DND-41 (cell line): ENCODE measurements at regions not wholly inside any gene's neighbourhood (a gene's known extent, or its start where the extent isn't known, plus 50 kb on each side); places are given as distances from the start of the nearest gene placed in this dataset.
"Not testable (repeated sequence)": the region's sequence is repeated elsewhere in the genome, so short reads cannot be mapped to it uniquely, and the experiment has no call there.

Source experiments
- ATAC-seq: fragments of 200-7000 bp; cut with Tn5 transposase; 3 replicates; pipeline ENCODE4 v1.9.1; 2021; ENCODE audit warnings: low read depth; ENCODE audit not compliant: insufficient read depth
- DNase-seq: peaks from one replicate; pipeline ENCODE4 v3.0.0-alpha.2; 2020
- H2AFZ ChIP-seq: 2 replicates; pipeline ENCODE4 v1.6.0; 2012; ENCODE audit warnings: low read depth, low read length
- H3K27ac ChIP-seq: 2 replicates; pipeline ENCODE4 v1.5.1; 2012; ENCODE audit warnings: low read length, inconsistent platforms
- H3K27me3 ChIP-seq: fragments of 200-600 bp; sonication (generic); 2 replicates; pipeline ENCODE4 v1.6.0; 2012; ENCODE audit warnings: low read length, mild to moderate bottlenecking, inconsistent platforms; ENCODE audit not compliant: insufficient read depth, poor library complexity
- H3K36me3 ChIP-seq: 2 replicates; pipeline ENCODE4 v1.5.1; 2012; ENCODE audit warnings: low read length, inconsistent platforms; ENCODE audit not compliant: insufficient read depth
- H3K4me1 ChIP-seq: 2 replicates; pipeline ENCODE4 v1.5.1; 2012; ENCODE audit warnings: mild to moderate bottlenecking, low read length; ENCODE audit not compliant: insufficient read depth
- H3K4me2 ChIP-seq: 2 replicates; pipeline ENCODE4 v1.6.0; 2012; ENCODE audit warnings: mild to moderate bottlenecking, moderate library complexity, low read length, inconsistent platforms; ENCODE audit not compliant: insufficient read depth
- H3K4me3 ChIP-seq, 2 experiments: fragments of 200-600 bp in 1 of 2; shearing (Covaris generic) in 1 of 2; 2 replicates each; pipeline ENCODE4 v1.5.1; 2012 to 2016; ENCODE audit warnings: inconsistent platforms in 2 of 2, low read length in 2 of 2, mild to moderate bottlenecking in 2 of 2, low read depth in 1 of 2, moderate library complexity in 1 of 2
- H3K79me2 ChIP-seq: 2 replicates; pipeline ENCODE4 v1.6.0; 2012; ENCODE audit warnings: low read length, inconsistent platforms; ENCODE audit not compliant: insufficient read depth
- H3K9ac ChIP-seq: 2 replicates; pipeline ENCODE4 v1.6.0; 2012; ENCODE audit warnings: low read depth, mild to moderate bottlenecking, inconsistent platforms, low read length, moderate library complexity
- H3K9me3 ChIP-seq: 2 replicates; pipeline ENCODE4 v1.5.1; 2012; ENCODE audit warnings: low read length, moderate library complexity, mild to moderate bottlenecking, inconsistent platforms; ENCODE audit not compliant: insufficient read depth, severe bottlenecking
- H4K20me1 ChIP-seq: 2 replicates; pipeline ENCODE4 v1.6.0; 2012; ENCODE audit warnings: low read length; ENCODE audit not compliant: insufficient read depth
- EZH2 ChIP-seq: IDR thresholded peaks from 3 replicates; pipeline ENCODE4 v1.6.1; 2012; ENCODE audit warnings: borderline replicate concordance, low read depth, mild to moderate bottlenecking, moderate library complexity, low read length, inconsistent platforms; ENCODE audit not compliant: severe bottlenecking
- TF ChIP-seq, protein P1 (sequence below): IDR thresholded peaks from 2 replicates; pipeline ENCODE4 v1.5.1; 2012; ENCODE audit warnings: borderline replicate concordance, low read length, moderate library complexity, mild to moderate bottlenecking; ENCODE audit not compliant: poor library complexity, severe bottlenecking; ENCODE audit errors: extremely low read depth

- DNase-seq (no peak), ATAC-seq (no peak)
- no peaks in the 10 kb centered on the region for H3K9me3 ChIP-seq
- no peaks in the 10 kb centered on the region for H3K36me3 ChIP-seq
- H3K9ac ChIP-seq, result no peak overlapping the region
- no peak overlapping the region for H3K4me2 ChIP-seq
- H4K20me1 ChIP-seq, result no peaks in the 10 kb centered on the region
- no peak overlapping the region for H2AFZ ChIP-seq
- H3K27ac ChIP-seq, result no peak overlapping the region
- H3K27me3 ChIP-seq, result no peaks in the 10 kb centered on the region
- H3K79me2 ChIP-seq, result no peaks in the 10 kb centered on the region
- H3K4me1 ChIP-seq, result no peaks in the 10 kb centered on the region
- TF ChIP-seq, protein P1, sequence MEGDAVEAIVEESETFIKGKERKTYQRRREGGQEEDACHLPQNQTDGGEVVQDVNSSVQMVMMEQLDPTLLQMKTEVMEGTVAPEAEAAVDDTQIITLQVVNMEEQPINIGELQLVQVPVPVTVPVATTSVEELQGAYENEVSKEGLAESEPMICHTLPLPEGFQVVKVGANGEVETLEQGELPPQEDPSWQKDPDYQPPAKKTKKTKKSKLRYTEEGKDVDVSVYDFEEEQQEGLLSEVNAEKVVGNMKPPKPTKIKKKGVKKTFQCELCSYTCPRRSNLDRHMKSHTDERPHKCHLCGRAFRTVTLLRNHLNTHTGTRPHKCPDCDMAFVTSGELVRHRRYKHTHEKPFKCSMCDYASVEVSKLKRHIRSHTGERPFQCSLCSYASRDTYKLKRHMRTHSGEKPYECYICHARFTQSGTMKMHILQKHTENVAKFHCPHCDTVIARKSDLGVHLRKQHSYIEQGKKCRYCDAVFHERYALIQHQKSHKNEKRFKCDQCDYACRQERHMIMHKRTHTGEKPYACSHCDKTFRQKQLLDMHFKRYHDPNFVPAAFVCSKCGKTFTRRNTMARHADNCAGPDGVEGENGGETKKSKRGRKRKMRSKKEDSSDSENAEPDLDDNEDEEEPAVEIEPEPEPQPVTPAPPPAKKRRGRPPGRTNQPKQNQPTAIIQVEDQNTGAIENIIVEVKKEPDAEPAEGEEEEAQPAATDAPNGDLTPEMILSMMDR, result no peak
- TF ChIP-seq EZH2, result no peak
- H3K4me3 ChIP-seq, result no peak overlapping the region
These were observed 488.0 kb upstream of the POM121L12 start for GRCh38 chr7:52547308-52547910.

DNA sequence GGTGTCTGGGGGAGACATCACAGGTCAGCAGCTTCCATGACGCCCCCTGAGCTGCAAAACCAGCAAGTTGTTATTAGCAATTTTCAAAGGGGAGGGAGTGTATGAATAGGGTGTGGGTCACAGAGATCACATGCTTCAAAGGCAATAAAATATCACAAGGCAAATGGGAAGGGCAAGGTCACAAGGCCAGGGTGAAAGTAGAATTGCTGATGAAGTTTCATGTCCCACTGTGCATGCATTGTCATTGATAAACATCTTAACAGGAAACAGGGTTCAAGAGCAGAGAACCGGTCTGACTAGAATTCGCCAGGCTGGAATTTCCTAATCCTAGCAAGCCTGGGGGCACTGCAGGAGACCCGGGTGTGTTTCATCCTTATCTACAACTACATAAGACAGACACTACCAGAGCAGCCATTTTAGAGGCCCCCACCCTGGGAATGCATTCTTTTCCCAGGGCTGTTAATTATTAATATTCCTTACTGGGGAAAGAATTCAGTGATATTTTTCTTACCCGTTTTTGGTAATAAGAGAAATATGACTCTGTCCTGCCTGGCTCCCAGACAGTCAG is 494.2 kb upstream of the POM121L12 start:
- H3K9ac ChIP-seq, H3K27ac ChIP-seq, H3K79me2 ChIP-seq, H3K36me3 ChIP-seq, H4K20me1 ChIP-seq, H3K4me3 ChIP-seq, H2AFZ ChIP-seq, H3K27me3 ChIP-seq, H3K9me3 ChIP-seq, DNase-seq, ATAC-seq, H3K4me1 ChIP-seq, H3K4me2 ChIP-seq: not testable (repeated sequence)

DNA sequence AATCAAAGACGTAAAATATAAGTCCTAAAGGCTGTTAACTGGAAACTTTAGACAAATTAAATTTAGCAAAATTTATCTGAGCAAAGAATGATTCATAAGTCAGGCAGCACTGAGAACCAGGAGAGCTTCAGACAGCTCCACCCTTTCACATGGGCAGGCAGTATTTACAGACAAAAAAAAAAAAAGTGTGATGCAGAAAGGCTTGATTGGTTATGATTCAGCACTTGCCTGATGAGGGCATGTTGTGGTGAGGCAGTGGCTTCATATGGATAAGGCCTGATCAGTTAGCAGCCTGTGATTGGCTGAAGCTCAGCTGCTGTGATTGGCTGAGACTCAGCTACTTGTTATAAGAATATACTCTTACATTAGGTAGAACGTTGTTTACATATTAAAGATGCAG is 495.4 kb upstream of the POM121L12 start:
- no peaks in the 10 kb centered on the region for H3K4me1 ChIP-seq
- H3K9ac ChIP-seq, result no peak overlapping the region
- no peak overlapping the region for H3K4me2 ChIP-seq
- no peak overlapping the region for H3K27ac ChIP-seq
- H3K27me3 ChIP-seq, result no peaks in the 10 kb centered on the region
- H3K4me3 ChIP-seq, result no peak overlapping the region
- ATAC-seq, result no peak
- H3K9me3 ChIP-seq, result no peaks in the 10 kb centered on the region
- no peak for DNase-seq
- H3K79me2 ChIP-seq, result no peaks in the 10 kb centered on the region
- H2AFZ ChIP-seq, result no peak overlapping the region
- no peak for TF ChIP-seq EZH2
- TF ChIP-seq, protein P1, result no peak
- no peaks in the 10 kb centered on the region for H3K36me3 ChIP-seq
- H4K20me1 ChIP-seq, result no peaks in the 10 kb centered on the region

GRCh38 chr7:52539414-52539813 is 496.0 kb upstream of the POM121L12 start:
- Histone ChIP-seq H3K36me3 (no peaks in the 10 kb centered on the region), H3K4me2 (no peak overlapping the region), H4K20me1 (no peaks in the 10 kb centered on the region), H3K4me1 (no peaks in the 10 kb centered on the region), H3K4me3 (no peak overlapping the region), H3K9ac (no peak overlapping the region), H3K27ac (no peak overlapping the region), H3K79me2 (no peaks in the 10 kb centered on the region), H3K9me3 (no peaks in the 10 kb centered on the region), H2AFZ (no peak overlapping the region), H3K27me3 (no peaks in the 10 kb centered on the region)
- DNase-seq (no peak), ATAC-seq (no peak)
- TF ChIP-seq, protein P1, result no peak
- no peak for TF ChIP-seq EZH2
